CD14-positive monocyte (primary cell): ENCODE measurements at regions not wholly inside any gene's neighbourhood (a gene's known extent, or its start where the extent isn't known, plus 50 kb on each side); places are given as distances from the start of the nearest gene placed in this dataset.

Experiments
- DNase-seq, 3 donors: peaks; one replicate each; pipeline ENCODE4 v3.0.0-alpha.2; 2011 to 2022
- H2AFZ ChIP-seq: 2 replicates; pipeline ENCODE4 v1.6.0; 2012; ENCODE audit warnings: mild to moderate bottlenecking, low read depth, low read length, inconsistent platforms; ENCODE audit not compliant: insufficient read depth, poor library complexity, severe bottlenecking
- H3K27ac ChIP-seq, 2 donors: 1 replicate in 1 of 2; 2 replicates in 1 of 2; pipeline ENCODE4 v1.5.1; 2012 to 2013; ENCODE audit warnings: low read length in 2 of 2, control low read depth in 1 of 2, inconsistent platforms in 1 of 2, low read depth in 1 of 2, mild to moderate bottlenecking in 1 of 2
- H3K27me3 ChIP-seq, 2 donors: one replicate each; pipeline versions ENCODE4 v1.6.0 to v1.6.1; 2011 to 2013; ENCODE audit warnings: low read length in 2 of 2; ENCODE audit not compliant: control insufficient read depth in 2 of 2, insufficient read depth in 2 of 2
- H3K36me3 ChIP-seq, 2 donors: replicated peaks in 1 of 2; 1 replicate in 1 of 2; 2 replicates in 1 of 2; pipeline versions ENCODE4 v1.5.1 to v1.6.1; 2012 to 2013; ENCODE audit warnings: low read length in 2 of 2, control low read depth in 1 of 2, inconsistent platforms in 1 of 2, mild to moderate bottlenecking in 1 of 2; ENCODE audit not compliant: insufficient read depth in 2 of 2, control insufficient read depth in 1 of 2
- H3K4me1 ChIP-seq, 2 donors: 1 replicate in 1 of 2; 2 replicates in 1 of 2; pipeline versions ENCODE4 v1.5.1 to v1.6.1; 2012 to 2013; ENCODE audit warnings: low read length in 2 of 2, control low read depth in 1 of 2, inconsistent platforms in 1 of 2, mild to moderate bottlenecking in 1 of 2, moderate library complexity in 1 of 2; ENCODE audit not compliant: insufficient read depth in 2 of 2, control insufficient read depth in 1 of 2
- H3K4me2 ChIP-seq: replicated peaks from 2 replicates; pipeline ENCODE3; 2012; ENCODE audit warnings: low read length, moderate library complexity, mild to moderate bottlenecking; ENCODE audit not compliant: poor library complexity, severe bottlenecking; ENCODE audit errors: extremely low read depth
- H3K4me3 ChIP-seq, 3 experiments: fragments of 200-600 bp in 1 of 3; sonication (generic) in 1 of 3; replicated peaks in 1 of 3; 1 replicate in 2 of 3; 2 replicates in 1 of 3; pipeline ENCODE4 v1.5.1; 2011 to 2013; ENCODE audit warnings: low read length in 3 of 3, mild to moderate bottlenecking in 3 of 3, control low read depth in 2 of 3, low read depth in 2 of 3, inconsistent platforms in 1 of 3, moderate library complexity in 1 of 3
- H3K79me2 ChIP-seq: 2 replicates; pipeline ENCODE4 v1.6.0; 2012; ENCODE audit warnings: mild to moderate bottlenecking, control low read depth, inconsistent platforms, low read length, moderate library complexity; ENCODE audit not compliant: insufficient read depth
- H3K9ac ChIP-seq: 2 replicates; pipeline ENCODE4 v1.6.0; 2017; ENCODE audit warnings: low read length, mild to moderate bottlenecking; ENCODE audit not compliant: insufficient read depth, poor library complexity, severe bottlenecking
- H3K9me3 ChIP-seq, 2 donors: replicated peaks in 1 of 2; 1 replicate in 1 of 2; 2 replicates in 1 of 2; pipeline versions ENCODE4 v1.5.1 to v1.6.1; 2012 to 2013; ENCODE audit warnings: low read length in 2 of 2, control low read depth in 1 of 2; ENCODE audit not compliant: control insufficient read depth in 1 of 2, insufficient read depth in 1 of 2
- H4K20me1 ChIP-seq: 2 replicates; pipeline ENCODE4 v1.6.0; 2012; ENCODE audit warnings: mild to moderate bottlenecking, low read length, control low read depth, moderate library complexity; ENCODE audit not compliant: insufficient read depth
- H3K27ac Mint-ChIP-seq, 7 donors: one replicate each; pipeline ENCODE4 v1.8.0; 2020; ENCODE audit warnings: mild to moderate bottlenecking in 7 of 7, mixed read lengths in 7 of 7, moderate library complexity in 6 of 7, inconsistent platforms in 2 of 7
- H3K27me3 Mint-ChIP-seq, 3 donors: one replicate each; pipeline ENCODE4 v1.8.0; 2021 to 2022; ENCODE audit warnings: low read depth in 3 of 3, mild to moderate bottlenecking in 3 of 3, mixed read lengths in 3 of 3, moderate library complexity in 3 of 3, inconsistent platforms in 1 of 3
- H3K36me3 Mint-ChIP-seq, 2 donors: one replicate each; pipeline ENCODE4 v1.8.0; 2020; ENCODE audit warnings: mixed read lengths in 2 of 2, inconsistent platforms in 1 of 2, mild to moderate bottlenecking in 1 of 2
- H3K4me1 Mint-ChIP-seq: one replicate; pipeline ENCODE4 v1.8.0; 2020; ENCODE audit warnings: mild to moderate bottlenecking, mixed read lengths
- H3K4me3 Mint-ChIP-seq, 2 donors: one replicate each; pipeline ENCODE4 v1.8.0; 2020; ENCODE audit warnings: mild to moderate bottlenecking in 2 of 2, mixed read lengths in 2 of 2, moderate library complexity in 1 of 2
- H3K9me3 Mint-ChIP-seq, 7 donors: one replicate each; pipeline ENCODE4 v1.8.0; 2020 to 2022; ENCODE audit warnings: mixed read lengths in 7 of 7, mild to moderate bottlenecking in 6 of 7, moderate library complexity in 6 of 7, inconsistent platforms in 2 of 7
- CTCF ChIP-seq: fragments of 200-600 bp; IDR thresholded peaks from one replicate; pipeline ENCODE4 v1.8.0; 2022; ENCODE audit warnings: antibody characterized with exemption, mild to moderate bottlenecking
- WGBS: methylation state at CpG from one replicate; pipeline ENCODE4 v1.1.5; 2013; ENCODE audit warnings: missing lambda C conversion rate; ENCODE audit not compliant: insufficient coverage; 5-methylcytosine and 5-hydroxymethylcytosine counted together
- intact Hi-C, 2 donors: fragments of 100-400 bp; cut with micrococcal nuclease; formaldehyde crosslinking; loops; one replicate each; pipeline versions ENCODE4 v1.15.0 to v1.15.1; 2023

- H3K36me3 Mint-ChIP-seq, result no peaks in the 10 kb centered on the region
- Histone ChIP-seq H3K27ac (no peak overlapping the region), H3K4me2 (no peak overlapping the region), H3K9ac (no peak overlapping the region), H2AFZ (no peak overlapping the region), H3K27me3 (no peaks in the 10 kb centered on the region), H3K36me3 (no peaks in the 10 kb centered on the region), H3K79me2 (no peaks in the 10 kb centered on the region), H3K9me3 (peaks cover 3 to 12% of the 10 kb centered on the region in 2 donors), H3K4me3 (no peak overlapping the region), H4K20me1 (no peaks in the 10 kb centered on the region), H3K4me1 (no peaks in the 10 kb centered on the region)
- H3K27me3 Mint-ChIP-seq, result no peaks in the 10 kb centered on the region
- H3K4me3 Mint-ChIP-seq, result no peak overlapping the region
- no peak for DNase-seq
- intact Hi-C loops, result no loop called here
- WGBS, result no CpG with 5 or more reads among the region's 1 CpG
- H3K27ac Mint-ChIP-seq, result no peak overlapping the region
- no peaks in the 10 kb centered on the region for H3K4me1 Mint-ChIP-seq
- peaks cover 8 to 20% (median 9%) of the 10 kb centered on the region in 7 donors for H3K9me3 Mint-ChIP-seq
- TF ChIP-seq CTCF, result no peak
These were observed 162.9 kb downstream of the GXYLT1 start for GRCh38 chr12:41981758-41982157.

- Mint-ChIP-seq H3K9me3 (peaks cover 6 to 16% (median 9%) of the 10 kb centered on the region in 7 donors), H3K27ac (no peak overlapping the region), H3K4me3 (no peak overlapping the region), H3K36me3 (no peaks in the 10 kb centered on the region), H3K4me1 (no peaks in the 10 kb centered on the region), H3K27me3 (no peaks in the 10 kb centered on the region)
- Histone ChIP-seq H3K9me3 (peaks cover 3 to 12% of the 10 kb centered on the region in 2 donors), H3K4me3 (no peak overlapping the region), H3K4me1 (no peaks in the 10 kb centered on the region), H3K27ac (no peak overlapping the region), H3K27me3 (no peaks in the 10 kb centered on the region), H3K4me2 (no peak overlapping the region), H2AFZ (no peak overlapping the region), H3K36me3 (no peaks in the 10 kb centered on the region), H3K9ac (no peak overlapping the region), H3K79me2 (no peaks in the 10 kb centered on the region), H4K20me1 (no peaks in the 10 kb centered on the region)
- no peak for DNase-seq
- no CpG with 5 or more reads among the region's 2 CpGs for WGBS
- intact Hi-C loops, result no loop called here
- TF ChIP-seq CTCF, result no peak
These were observed 163.7 kb downstream of the GXYLT1 start for GRCh38 chr12:41981013-41981412.
